Cardiac muscle cell (in vitro differentiated cells and primary cell): ENCODE measurements at regions not wholly inside any gene's neighbourhood (a gene's known extent, or its start where the extent isn't known, plus 50 kb on each side); places are given as distances from the start of the nearest gene placed in this dataset.

ENCODE experiments used
- DNase-seq, 2 donors: peaks; one replicate each; pipeline versions ENCODE4 v3.0.0 to v3.0.0-alpha.2; 2010 to 2017; ENCODE audit warnings: low read depth in 1 of 2, low spot score in 1 of 2
- H3K27ac ChIP-seq: fragments of 200-600 bp; sonication (generic); 2 replicates; pipeline ENCODE4 v1.5.1; 2016
- H3K27me3 ChIP-seq: fragments of 200-600 bp; sonication (generic); 2 replicates; pipeline ENCODE4 v1.6.0; 2016; ENCODE audit warnings: control low read depth
- H3K36me3 ChIP-seq: fragments of 200-600 bp; sonication (generic); 2 replicates; pipeline ENCODE4 v1.5.1; 2016; ENCODE audit warnings: control low read depth
- H3K4me1 ChIP-seq: fragments of 200-600 bp; sonication (generic); 2 replicates; pipeline ENCODE4 v1.8.1; 2017; ENCODE audit warnings: low read depth, mild to moderate bottlenecking, mixed run types
- H3K4me3 ChIP-seq: fragments of 200-600 bp; sonication (generic); 2 replicates; pipeline ENCODE4 v1.5.1; 2016; ENCODE audit warnings: mild to moderate bottlenecking
- H3K9me3 ChIP-seq: fragments of 200-600 bp; sonication (generic); 2 replicates; pipeline ENCODE4 v1.5.1; 2017; ENCODE audit warnings: low read depth, mild to moderate bottlenecking, control low read depth
- TF ChIP-seq, protein P1 (sequence below): IDR thresholded peaks from 2 replicates; pipeline ENCODE4 v1.5.1; 2012; ENCODE audit warnings: low read depth, mild to moderate bottlenecking, low read length

DNA sequence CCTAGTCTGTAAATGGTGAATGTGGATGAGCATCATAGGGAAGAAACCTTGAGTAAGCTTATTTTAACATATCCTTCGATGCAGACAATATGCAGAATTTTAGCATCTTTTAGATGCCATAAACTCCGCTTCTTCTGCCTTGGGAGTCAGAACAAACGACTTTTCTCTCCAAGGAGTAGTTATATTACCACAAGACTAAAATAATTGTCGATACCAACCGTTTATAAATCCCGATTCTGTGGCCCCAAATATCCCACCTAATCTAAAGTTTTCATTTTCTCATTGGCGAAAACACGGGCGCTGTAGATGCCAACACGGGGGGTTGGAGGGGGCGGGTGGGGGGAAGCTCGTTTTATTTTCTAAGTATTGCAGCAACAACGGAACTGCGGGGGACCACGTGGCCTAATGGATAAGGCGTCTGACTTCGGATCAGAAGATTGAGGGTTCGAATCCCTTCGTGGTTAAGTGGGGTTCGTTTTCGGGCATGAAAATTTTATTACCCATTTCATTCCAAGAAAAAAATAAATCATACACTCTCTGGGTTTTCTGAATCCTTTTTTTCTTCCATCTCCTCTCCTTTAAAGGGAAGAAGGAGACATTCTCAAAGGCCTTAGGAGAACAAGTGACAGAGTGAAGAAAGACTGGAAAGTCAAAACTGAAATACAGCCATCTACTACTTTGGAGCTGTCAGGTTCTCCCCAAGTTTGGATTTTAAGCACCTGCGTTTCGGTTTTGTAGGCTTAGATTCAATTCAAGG lies 65.5 kb upstream of the BTN3A2 start:
- H3K9me3 ChIP-seq, result no peaks in the 10 kb centered on the region
- no peak overlapping the region for H3K4me3 ChIP-seq
- H3K36me3 ChIP-seq, result no peaks in the 10 kb centered on the region
- no peak overlapping the region for H3K27ac ChIP-seq
- H3K4me1 ChIP-seq, result no peaks in the 10 kb centered on the region
- no peaks in the 10 kb centered on the region for H3K27me3 ChIP-seq
- no peak for DNase-seq
- TF ChIP-seq, protein P1, sequence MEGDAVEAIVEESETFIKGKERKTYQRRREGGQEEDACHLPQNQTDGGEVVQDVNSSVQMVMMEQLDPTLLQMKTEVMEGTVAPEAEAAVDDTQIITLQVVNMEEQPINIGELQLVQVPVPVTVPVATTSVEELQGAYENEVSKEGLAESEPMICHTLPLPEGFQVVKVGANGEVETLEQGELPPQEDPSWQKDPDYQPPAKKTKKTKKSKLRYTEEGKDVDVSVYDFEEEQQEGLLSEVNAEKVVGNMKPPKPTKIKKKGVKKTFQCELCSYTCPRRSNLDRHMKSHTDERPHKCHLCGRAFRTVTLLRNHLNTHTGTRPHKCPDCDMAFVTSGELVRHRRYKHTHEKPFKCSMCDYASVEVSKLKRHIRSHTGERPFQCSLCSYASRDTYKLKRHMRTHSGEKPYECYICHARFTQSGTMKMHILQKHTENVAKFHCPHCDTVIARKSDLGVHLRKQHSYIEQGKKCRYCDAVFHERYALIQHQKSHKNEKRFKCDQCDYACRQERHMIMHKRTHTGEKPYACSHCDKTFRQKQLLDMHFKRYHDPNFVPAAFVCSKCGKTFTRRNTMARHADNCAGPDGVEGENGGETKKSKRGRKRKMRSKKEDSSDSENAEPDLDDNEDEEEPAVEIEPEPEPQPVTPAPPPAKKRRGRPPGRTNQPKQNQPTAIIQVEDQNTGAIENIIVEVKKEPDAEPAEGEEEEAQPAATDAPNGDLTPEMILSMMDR, result no peak

DNA sequence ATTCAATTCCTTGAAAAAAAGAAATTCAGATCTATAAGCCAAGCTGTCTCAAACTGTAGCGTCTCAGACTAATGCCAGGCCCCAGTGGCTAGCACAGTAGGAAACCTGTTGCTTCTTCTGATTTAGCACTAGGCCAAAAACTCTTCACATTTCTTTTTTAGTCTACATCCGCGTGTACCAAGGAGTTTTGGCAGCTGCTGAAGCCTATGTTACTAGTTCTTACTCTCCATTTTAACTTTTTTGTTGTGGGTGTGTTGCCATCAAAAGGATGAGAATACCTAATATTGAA lies 65.0 kb upstream of the BTN3A2 start:
- H3K4me3 ChIP-seq, result no peak overlapping the region
- no peaks in the 10 kb centered on the region for H3K4me1 ChIP-seq
- H3K36me3 ChIP-seq, result no peaks in the 10 kb centered on the region
- no peak overlapping the region for H3K27ac ChIP-seq
- TF ChIP-seq, protein P1, result no peak
- no peak for DNase-seq
- H3K27me3 ChIP-seq, result no peaks in the 10 kb centered on the region
- no peaks in the 10 kb centered on the region for H3K9me3 ChIP-seq

DNA sequence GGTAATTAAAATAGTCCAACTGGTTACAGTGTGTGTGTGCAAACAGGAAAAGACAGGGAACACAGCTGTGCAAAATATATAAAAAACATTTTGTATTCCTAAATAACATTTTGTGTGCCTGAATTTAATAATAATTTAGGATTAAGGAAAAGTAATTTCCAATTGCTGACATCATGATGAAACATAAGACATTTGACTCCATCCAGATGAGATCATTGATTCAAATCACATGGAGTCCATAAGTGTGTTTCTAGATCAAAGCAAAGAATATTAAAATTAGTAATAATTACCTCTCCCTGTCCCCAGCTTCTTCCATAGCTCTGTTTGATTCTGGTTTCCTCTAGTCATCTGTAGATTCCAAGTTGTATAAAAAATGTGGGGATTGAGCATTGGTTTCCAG lies 64.6 kb upstream of the BTN3A2 start:
- DNase-seq, result no peak

DNA sequence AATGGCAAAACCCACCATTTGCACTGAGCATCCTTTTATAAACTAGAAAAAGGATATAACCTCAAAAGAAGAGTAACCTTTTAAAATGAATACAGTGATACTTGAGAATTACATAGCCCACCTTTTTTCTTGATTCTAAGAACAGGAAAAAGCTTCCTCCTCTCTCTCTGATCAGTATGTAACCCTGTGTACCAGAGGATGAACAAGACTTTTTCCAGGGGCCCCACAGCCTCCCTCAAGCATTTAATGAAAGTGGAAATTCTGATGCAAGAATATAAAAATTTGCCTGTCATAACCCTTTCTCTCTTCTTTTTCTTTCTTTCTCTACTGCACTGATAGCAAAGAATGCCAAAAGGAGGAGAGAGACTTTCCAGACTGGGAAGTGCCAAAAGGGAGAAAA lies 64.2 kb upstream of the BTN3A2 start:
- H3K4me1 ChIP-seq, result no peaks in the 10 kb centered on the region
- DNase-seq, result no peak
- H3K27ac ChIP-seq, result no peak overlapping the region
- no peaks in the 10 kb centered on the region for H3K36me3 ChIP-seq
- no peak overlapping the region for H3K4me3 ChIP-seq
- no peaks in the 10 kb centered on the region for H3K27me3 ChIP-seq
- TF ChIP-seq, protein P1, result no peak
- H3K9me3 ChIP-seq, result no peaks in the 10 kb centered on the region

More for the DNA sequence above, 64.6 kb upstream of the BTN3A2 start:
- H3K4me3 ChIP-seq, result no peak overlapping the region
- H3K27me3 ChIP-seq, result no peaks in the 10 kb centered on the region
- H3K36me3 ChIP-seq, result no peaks in the 10 kb centered on the region
- TF ChIP-seq, protein P1, result no peak
- no peak overlapping the region for H3K27ac ChIP-seq
- no peaks in the 10 kb centered on the region for H3K4me1 ChIP-seq
- no peaks in the 10 kb centered on the region for H3K9me3 ChIP-seq

DNA sequence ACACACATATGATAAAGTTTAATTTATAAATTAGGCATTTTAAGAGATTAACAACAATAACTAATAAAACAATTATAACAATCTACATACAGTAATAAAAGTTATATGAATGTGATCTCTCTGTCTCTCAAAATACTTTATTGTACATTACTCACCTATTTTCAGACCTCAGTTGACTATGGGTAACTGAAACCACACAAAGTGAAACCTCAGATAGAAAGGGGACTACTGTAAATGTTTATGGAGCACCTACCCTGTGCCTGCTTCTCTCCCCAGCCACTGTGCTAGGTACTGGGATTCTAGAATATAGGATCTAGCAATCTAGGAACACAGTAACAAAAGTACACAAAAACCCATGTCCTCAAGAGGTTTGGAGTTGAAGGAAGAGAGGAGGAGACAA lies 63.4 kb upstream of the BTN3A2 start:
- TF ChIP-seq, protein P1, result no peak
- no peak overlapping the region for H3K27ac ChIP-seq
- H3K27me3 ChIP-seq, result no peaks in the 10 kb centered on the region
- no peaks in the 10 kb centered on the region for H3K4me1 ChIP-seq
- H3K9me3 ChIP-seq, result no peaks in the 10 kb centered on the region
- H3K36me3 ChIP-seq, result no peaks in the 10 kb centered on the region
- DNase-seq, result no peak
- H3K4me3 ChIP-seq, result no peak overlapping the region
